Heart right ventricle (tissue), 15 donors: ENCODE measurements at regions not wholly inside any gene's neighbourhood (a gene's known extent, or its start where the extent isn't known, plus 50 kb on each side); places are given as distances from the start of the nearest gene placed in this dataset.

Experiments
- ATAC-seq, 8 donors: fragments of 200-7000 bp; cut with Tn5 transposase; one replicate each; pipeline ENCODE4 v1.9.1; 2020; ENCODE audit warnings: mild to moderate bottlenecking in 8 of 8, moderate library complexity in 8 of 8, moderate number of reproducible peaks in 1 of 8
- DNase-seq, 2 donors: peaks; one replicate each; pipeline ENCODE4 v3.0.0-alpha.2; 2020
- H3K27ac ChIP-seq, 10 donors: fragments of 200-600 bp; sonication (generic) in 2 of 10; one replicate each; pipeline versions ENCODE4 v1.5.0 to v1.8.0; 2020 to 2022; ENCODE audit warnings: mild to moderate bottlenecking in 3 of 10
- H3K27me3 ChIP-seq, 7 donors: fragments of 200-600 bp; one replicate each; pipeline ENCODE4 v1.8.0; 2021 to 2022; ENCODE audit warnings: mild to moderate bottlenecking in 2 of 7
- H3K36me3 ChIP-seq, 9 donors: fragments of 200-600 bp; sonication (generic) in 1 of 9; one replicate each; pipeline versions ENCODE4 v1.5.0 to v1.8.0; 2020 to 2022; ENCODE audit warnings: mild to moderate bottlenecking in 2 of 9
- H3K4me1 ChIP-seq, 9 donors: fragments of 200-600 bp; sonication (generic) in 1 of 9; one replicate each; pipeline versions ENCODE4 v1.5.0 to v1.8.0; 2020 to 2022; ENCODE audit warnings: mild to moderate bottlenecking in 4 of 9
- H3K4me3 ChIP-seq, 10 donors: fragments of 200-600 bp; sonication (generic) in 2 of 10; one replicate each; pipeline versions ENCODE4 v1.5.0 to v1.8.0; 2020 to 2022; ENCODE audit warnings: mild to moderate bottlenecking in 7 of 10, moderate library complexity in 2 of 10
- H3K9me3 ChIP-seq, 11 donors: fragments of 200-600 bp in 10 of 11; sonication (generic) in 2 of 11; one replicate each; pipeline versions ENCODE4 v1.5.0 to v1.8.0; 2013 to 2022; ENCODE audit warnings: mild to moderate bottlenecking in 2 of 11, control low read depth in 1 of 11, moderate library complexity in 1 of 11
- CTCF ChIP-seq, 9 donors: fragments of 200-600 bp; sonication (generic) in 2 of 9; IDR thresholded peaks; one replicate each; pipeline versions ENCODE4 v1.5.0 to v1.8.0; 2021 to 2022; ENCODE audit warnings: antibody characterized with exemption in 9 of 9, mild to moderate bottlenecking in 5 of 9, moderate library complexity in 1 of 9
- intact Hi-C, 10 donors: fragments of 100-400 bp; cut with DNase I; formaldehyde crosslinking; loops; one replicate each; pipeline versions ENCODE4 v1.11.1 to v1.14.2; 2022
- donor health status: Arrhythmogenic right ventricular cardiomyopathy.
- donor health status: ischemic (EF 13 %, LVEDD 7.1; RV severe dilation, severe dysfunction).
- donor health status: DM: no; HTN: yes; CAD: no.
- donor health status: DM: no; HTN: no; CAD: no.
- donor health status: ischemic (EF 25% LVEDD 6.9; RV normal size, moderate dysfunction).
- donor health status: ischemic (EF 25% LVEDD 5.7; RV mildly dilated, moderate dysfunction).
- donor health status: healthy.
- donor health status: DM: yes; HTN: yes; CAD: no.
- donor health status: Ischemic cardiomyopathy.
- donor health status: ischemic (EF 35%, LVEDD 5.7; RV mildly dilated, moderate dysfunction).
- donor health status: nonischemic (EF 11% LVEDD 7.7; RV severe dilation, severe dysfunction).
- donor health status: DM: yes; HTN: yes; CAD: no.
- donor health status: PGD.
- donor health status: ischemic (EF 29% LVEDD 5.4; RV normal size, mild dysfunction).
- donor health status: nonischemic (EF 23%, LVEDD 6.1; RV moderate dilation, normal function).

GRCh38 chr1:192958350-192958749, 100.8 kb downstream of the UCHL5 start:
- no peaks in the 10 kb centered on the region for H3K27me3 ChIP-seq
- ATAC-seq (no peak), DNase-seq (no peak)
- no peaks in the 10 kb centered on the region for H3K4me1 ChIP-seq
- intact Hi-C loops, result no loop called here
- H3K9me3 ChIP-seq, result no peaks in the 10 kb centered on the region
- no peak overlapping the region for H3K4me3 ChIP-seq
- no peaks in the 10 kb centered on the region for H3K36me3 ChIP-seq
- TF ChIP-seq CTCF (IDR thresholded peaks at IDR 0.05), result no peak
- no peak overlapping the region for H3K27ac ChIP-seq

GRCh38 chr1:192958871-192959270, 100.3 kb downstream of the UCHL5 start:
- no peak for TF ChIP-seq CTCF (IDR thresholded peaks at IDR 0.05)
- Histone ChIP-seq H3K9me3 (no peaks in the 10 kb centered on the region), H3K27ac (no peak overlapping the region), H3K27me3 (no peaks in the 10 kb centered on the region), H3K36me3 (no peaks in the 10 kb centered on the region), H3K4me1 (no peaks in the 10 kb centered on the region), H3K4me3 (no peak overlapping the region)
- intact Hi-C loops, result no loop called here
- no peak for DNase-seq
- no peak for ATAC-seq

GRCh38 chr1:192959657-192960186, 99.4 kb downstream of the UCHL5 start:
- no peak for ATAC-seq
- intact Hi-C loops, result no loop called here
- H3K36me3 ChIP-seq, result no peaks in the 10 kb centered on the region

More at GRCh38 chr1:192959657-192960186, 99.4 kb downstream of the UCHL5 start:
- Histone ChIP-seq H3K27ac (no peak overlapping the region), H3K9me3 (no peaks in the 10 kb centered on the region), H3K4me3 (no peak overlapping the region), H3K4me1 (no peaks in the 10 kb centered on the region), H3K27me3 (no peaks in the 10 kb centered on the region)
- no peak for DNase-seq
- TF ChIP-seq CTCF (IDR thresholded peaks at IDR 0.05), result no peak
